HG02973 (cell line): ENCODE measurements at regions not wholly inside any gene's neighbourhood (a gene's known extent, or its start where the extent isn't known, plus 50 kb on each side); places are given as distances from the start of the nearest gene placed in this dataset.

ENCODE experiments used
- ATAC-seq: cut with Tn5 transposase; IDR thresholded peaks from one replicate; pipeline ENCODE4 v1.9.1; 2021; ENCODE audit warnings: moderate library complexity; ENCODE audit not compliant: unreplicated experiment

DNA sequence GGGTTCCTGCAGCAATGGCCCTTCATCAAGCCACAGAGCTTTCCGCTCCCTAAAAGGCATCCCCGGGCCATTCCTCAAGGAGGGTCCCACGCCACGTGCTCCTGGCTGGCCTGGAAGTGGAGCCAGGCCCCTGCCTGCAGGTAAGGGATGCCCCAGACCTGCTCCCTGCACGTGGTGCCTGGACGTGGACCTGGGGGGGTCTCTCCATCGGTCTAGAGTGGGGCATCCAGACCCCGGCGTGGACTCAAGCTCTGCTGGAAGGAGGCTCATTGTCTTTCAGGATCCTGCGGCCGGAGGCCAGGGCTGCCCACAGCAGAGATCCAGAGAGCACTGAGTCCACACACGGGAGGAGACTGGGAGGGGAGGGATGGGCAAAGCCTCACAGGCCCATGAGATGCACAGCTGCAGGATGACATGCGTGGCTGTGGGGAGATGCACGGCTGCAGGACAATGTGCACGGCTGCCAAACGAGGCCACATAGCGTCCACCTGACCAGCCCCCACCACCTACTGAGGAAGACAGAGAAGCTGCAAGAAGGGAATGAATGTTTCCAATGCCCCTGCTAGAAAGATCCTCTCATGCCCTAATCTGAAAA, 236.7 kb downstream of the BRD1 start:
- no peak for ATAC-seq

DNA sequence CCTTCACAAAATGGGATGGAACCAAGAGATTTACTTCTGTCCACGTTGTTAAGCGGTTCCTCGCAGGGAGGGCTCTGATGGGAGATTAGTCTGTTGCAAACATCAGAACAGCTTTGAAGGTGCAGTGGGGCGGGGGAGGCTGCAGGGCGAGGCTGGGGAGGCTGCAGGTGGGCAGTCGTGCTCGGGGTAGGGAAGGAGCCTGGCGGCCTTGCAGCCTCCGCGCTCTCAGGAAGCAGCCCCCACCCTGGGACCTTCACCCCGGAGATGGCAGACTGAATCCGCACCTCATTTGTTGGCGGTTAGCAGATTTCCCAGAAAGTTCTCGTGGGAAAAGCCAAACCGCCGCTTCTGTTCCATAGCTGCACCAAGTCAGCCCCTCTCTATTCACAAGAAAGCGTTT, 237.3 kb downstream of the BRD1 start:
- no peak for ATAC-seq

DNA sequence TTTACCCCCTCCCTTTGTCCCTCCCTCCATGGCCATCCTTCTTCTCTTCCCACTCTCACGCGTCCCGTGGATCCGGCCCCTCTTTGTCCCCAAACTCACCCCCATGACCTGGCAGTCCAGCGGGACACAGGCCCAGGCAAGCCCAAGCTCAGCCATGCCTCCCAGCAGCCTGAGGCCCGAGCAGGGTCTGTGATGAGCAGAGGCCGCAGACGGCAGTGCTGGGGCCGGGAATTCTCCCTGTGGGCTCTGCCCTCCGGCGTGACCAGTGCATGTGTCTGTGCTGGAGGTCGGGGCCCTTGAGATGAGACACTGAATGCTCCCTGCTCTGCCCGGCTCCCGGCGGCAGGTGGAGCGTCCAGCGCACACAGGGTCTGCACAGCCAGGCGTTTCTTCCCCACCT, 237.9 kb downstream of the BRD1 start:
- ATAC-seq: no peak

DNA sequence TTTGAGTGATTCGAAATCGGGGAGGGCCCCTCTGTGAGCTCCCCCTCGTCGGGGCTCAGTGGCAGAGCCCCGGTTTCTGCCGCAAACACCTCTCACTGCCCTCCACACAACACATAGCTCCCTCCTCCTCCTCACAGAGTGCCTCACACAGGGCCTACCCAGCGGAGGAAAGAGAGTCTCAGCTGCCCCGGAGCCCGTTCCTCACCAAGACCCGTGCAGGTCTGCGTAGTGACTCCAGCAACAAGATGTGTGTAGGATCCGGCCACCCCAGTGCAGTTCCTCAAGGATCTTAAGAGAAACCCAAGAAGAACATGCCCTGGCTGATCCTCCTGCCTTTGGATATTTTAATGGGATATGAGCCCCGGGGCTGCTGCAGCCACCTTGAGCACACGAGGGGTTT, 238.4 kb downstream of the BRD1 start:
- ATAC-seq: no peak

DNA sequence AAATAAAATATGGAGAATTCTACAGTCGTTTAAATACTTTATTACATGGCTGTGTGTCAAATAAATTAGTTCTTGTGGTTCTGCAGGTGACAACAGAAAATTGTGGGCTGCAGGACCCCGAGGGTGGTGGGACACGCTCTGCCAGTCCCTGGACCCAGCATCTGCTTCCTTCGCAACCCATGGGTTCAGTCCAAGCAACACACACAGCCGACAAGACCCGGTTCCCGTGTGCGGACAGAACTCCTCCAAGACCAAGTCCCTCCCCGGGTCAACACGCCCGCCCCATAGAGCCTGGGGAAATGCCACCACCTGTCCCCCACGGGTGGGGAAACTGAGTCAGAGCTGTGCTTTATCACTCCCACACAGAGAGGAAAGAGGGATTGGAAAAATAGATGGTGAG, 238.9 kb downstream of the BRD1 start:
- ATAC-seq: no peak

DNA sequence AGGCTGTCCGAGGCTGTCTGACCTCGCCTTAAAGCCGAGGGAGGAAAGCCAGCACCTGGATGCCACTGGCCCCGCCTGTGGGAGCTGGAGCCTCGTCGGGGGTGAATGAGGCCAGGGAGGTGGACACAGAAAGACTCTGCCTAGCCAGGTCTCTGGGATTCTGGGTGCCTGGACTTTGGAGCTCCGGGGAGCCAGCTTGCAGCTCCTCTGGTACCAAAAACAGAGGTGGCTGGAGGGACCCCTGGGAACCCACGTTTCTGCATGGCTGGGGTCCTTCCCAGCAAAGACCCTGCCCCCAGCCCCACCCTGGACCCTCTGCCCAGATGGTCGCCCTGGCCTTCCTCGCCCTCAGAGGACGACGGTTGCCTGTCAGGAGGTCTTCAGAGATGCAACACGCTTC, 239.7 kb downstream of the BRD1 start:
- no peak for ATAC-seq

DNA sequence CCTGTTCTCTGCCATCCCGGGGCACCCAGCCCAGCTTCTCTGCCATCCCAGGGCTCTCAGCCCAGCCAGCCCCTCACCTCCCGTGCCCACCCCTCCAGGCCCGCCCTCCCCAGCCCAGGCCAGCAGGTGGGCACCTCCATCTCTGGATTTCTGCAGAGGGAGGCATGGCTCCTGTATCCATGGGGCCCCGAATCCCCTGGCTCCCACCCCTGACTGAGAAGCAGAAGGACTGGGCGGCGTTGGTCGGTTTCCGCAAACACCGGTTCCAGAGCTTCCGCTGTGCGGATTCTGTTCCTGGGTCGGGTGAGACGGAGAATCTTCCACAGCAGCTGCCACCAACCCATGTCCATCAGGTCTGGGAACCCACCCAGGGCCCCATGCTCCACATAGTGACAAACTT, 240.3 kb downstream of the BRD1 start:
- no peak for ATAC-seq

DNA sequence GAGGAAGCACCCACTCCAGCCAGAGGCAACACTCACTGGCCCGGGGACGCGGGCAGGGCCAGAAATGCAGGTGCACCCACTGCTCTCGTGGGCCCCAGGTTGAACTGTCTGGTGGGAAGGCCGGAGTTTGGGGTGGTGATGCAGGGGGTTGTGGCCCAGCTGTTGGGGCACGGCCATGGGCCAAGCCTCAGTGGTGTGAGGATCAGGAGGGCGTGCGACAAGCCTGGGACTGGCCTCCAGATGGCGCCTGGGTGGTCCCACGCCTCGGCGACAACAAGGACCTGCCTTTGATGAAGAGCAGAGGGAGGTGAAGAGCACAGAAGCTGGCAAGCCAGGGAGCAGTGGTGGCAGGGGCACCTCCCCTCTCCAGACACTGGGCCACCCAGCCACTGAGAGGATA, 240.8 kb downstream of the BRD1 start:
- no peak for ATAC-seq

DNA sequence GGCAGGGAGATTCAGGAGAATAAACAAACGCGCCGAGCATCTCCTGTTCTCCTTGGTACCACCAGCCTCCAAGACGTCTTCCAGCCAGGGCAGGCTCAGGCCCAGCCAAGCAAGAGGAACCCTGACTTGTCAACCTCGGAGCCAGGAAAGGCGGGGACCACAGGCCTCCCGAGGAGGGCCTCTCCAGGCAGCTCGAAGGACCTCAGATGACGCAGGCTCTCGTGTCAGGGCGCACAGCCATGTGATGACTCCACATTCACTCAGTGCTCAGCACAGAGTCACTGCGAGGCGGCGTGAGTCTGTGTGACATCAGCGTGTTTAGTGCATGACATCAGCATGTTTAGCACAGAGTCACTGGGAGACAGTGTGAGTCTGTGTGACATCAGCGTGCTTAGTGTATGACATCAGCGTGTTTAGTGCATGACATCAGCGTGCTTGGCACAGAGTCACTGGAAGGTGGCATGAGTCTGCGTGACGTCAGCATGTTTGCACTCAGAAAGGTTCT, 241.4 kb downstream of the BRD1 start:
- ATAC-seq: no peak

DNA sequence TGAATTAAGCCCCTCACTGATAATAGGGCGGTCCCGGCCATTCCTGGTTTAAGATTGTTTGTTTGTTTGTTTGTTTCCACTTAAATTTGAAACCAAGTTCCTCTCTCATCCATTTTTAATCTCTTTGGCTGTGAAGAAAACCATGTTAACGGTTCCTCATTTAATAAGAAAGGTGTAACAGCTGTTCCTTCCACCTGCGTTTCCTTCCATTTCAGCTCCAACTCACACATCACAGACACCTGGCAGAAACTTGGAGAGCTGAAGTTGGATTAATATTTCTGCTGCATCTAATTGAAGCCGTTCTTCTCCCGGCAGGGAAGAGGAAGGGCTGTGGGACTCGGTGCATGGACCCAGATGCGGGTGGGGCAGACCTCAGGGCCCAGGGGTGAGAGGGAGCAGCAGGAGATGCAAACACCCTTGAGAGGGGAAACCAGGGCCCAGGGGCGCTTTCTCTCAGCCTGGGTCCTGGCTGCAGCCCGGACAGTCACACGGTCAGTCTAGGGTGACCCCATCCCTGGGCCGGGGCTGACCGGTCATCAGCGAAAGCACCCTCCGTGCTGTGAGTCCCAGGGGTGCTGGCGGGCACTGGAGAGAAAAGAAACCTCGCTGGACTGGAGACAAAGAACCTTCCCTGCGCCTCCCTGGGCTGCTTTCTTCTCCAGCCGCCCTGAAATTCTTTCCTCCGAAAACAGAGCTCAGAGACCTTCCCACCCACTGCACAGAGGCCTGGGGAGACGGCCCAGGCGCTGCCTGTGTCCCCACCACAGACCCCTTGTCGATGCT, 242.0 kb downstream of the BRD1 start:
- no peak for ATAC-seq

DNA sequence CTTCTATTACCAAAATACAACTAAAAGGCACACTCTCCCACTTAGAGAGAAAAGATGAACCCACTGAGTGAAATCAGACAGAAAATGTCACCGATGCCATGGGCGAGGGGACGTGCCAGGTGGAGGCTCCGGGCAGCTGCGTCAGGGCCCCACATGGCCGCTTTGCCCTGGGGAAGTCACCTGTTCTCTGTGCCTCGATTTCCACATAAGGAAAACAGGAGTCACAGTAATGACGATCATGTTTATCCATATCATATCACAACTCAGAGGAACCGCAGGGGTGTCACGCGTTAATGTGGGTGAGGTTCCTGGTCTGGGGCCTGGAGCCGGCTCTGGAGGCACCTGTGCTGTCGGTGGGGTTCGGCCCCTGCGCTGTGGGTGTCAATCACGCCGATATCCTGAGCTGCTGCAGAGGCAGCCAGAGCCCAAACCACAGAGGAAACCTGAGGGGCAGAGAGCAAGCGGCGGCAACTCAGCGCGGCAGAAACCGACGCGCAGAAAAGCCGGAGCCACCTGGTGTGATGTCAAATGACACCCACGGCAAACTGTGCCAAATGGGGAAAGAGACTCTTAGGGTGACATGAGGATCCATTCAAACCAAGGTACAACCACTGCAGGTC, 243.7 kb downstream of the BRD1 start:
- ATAC-seq: no peak

DNA sequence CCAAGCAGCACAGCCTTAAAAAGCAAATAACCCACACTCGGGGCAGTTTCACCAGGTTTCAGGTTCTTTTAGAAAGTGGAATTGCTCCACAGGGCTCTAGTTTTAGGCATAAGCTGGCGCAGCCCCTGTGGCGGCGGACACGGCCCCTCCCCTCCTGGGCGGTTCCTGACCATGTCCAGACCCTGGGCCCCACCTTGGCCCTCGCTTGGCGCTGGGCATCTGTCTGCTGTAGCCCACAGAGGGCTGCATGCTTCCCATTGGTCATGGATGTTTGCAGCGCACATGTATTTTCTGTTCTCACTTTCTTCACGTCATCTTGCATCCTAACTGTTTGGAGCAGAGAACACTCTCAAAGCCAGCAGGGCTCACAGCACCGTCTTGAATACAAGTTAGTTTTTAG, 244.3 kb downstream of the BRD1 start:
- no peak for ATAC-seq

DNA sequence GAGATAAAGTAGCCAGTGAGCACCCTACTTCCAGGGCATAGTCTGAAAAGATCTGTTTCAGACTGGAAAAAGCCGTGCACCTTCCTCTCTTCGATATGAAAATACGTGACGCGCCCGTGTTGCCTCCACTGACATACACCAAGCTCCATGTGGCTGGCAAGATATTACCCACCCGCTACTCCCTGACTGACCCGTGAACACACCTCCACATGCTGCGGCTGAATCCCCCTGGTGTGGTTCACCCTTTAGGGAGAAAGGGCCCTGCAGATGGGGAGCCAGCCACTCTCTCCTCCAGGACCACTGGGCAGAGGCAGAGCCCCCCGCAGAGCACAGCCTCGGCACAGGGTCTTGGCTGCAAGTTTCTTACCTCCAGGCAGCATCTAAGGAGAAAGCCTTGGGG, 245.0 kb downstream of the BRD1 start:
- ATAC-seq: no peak

DNA sequence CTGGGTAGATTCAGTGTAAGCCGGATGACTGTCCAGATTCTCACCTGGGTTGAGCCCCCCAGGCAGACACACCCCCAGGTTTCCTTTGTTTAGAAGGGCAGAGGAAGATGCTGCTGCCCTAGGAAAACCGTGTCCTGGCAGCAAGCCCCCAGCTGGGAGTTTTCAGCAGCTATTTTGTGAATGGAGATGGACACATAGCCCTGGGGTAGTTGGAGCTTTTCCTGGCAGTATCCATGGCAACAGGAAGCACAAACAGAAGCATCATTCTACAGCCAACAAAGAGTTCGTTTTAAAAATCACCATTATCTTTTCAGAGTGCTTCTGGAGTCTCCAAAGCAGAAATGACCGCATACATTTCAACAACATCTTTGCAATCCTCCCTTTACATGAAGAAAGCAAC, 245.5 kb downstream of the BRD1 start:
- no peak for ATAC-seq

DNA sequence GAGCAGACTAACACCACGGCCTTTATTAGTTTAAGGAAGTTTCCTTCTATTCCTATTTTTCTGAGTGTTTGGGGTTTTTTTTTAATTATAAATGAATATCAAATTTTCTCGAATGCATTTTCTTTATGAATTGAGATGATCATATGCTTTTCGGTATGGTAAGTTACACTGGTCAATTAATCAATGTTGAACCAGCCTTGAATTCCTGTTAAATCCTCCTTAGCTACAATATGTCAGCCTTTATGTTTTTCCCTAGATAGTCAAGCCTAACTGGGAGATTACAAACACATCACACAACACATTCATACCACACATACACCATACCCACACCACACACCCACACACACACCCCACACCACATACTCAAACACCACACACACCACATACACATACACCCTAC, 247.6 kb downstream of the BRD1 start:
- no peak for ATAC-seq

DNA sequence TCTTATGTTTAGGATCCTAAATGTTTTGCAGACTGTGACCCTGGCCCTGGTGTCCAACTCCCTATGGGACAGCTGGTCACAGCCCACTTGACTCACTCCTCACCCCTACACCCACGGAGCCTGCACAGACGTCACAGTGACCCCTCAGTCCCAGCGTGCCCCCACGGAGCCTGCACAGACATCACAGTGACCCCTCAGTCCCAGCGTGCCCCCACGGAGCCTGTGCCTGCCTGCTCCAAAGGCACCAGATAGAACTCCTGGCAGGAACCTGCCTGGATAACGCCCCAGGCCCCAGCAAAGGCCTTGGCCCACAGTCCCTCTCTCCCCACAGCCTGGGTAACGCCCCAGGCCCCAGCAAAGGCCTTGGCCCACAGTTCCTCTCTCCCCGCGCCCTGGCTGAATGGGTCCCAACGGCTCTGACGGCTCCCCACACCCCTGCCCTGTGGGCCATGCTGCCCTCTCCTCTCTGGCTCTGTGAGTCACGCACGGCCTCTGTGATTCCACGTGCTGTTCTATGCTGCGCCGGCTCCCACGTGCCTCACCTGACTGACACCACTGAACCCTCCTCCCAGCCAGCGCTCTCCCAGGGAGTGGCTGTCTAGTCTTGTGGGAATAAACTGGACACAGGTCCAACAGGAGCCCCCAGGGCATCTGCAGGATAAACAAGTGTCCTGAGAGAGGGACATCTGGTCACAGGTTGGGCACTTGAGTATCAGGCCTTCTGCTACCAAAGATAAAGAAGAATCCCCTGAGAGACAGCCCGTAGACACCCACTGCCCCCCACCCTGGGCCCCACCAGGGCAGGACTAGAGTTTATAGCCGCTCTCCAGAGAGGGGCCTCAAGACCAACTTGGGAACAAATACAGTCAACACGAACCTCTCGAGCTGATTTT, 250.3 kb downstream of the BRD1 start:
- no peak for ATAC-seq

DNA sequence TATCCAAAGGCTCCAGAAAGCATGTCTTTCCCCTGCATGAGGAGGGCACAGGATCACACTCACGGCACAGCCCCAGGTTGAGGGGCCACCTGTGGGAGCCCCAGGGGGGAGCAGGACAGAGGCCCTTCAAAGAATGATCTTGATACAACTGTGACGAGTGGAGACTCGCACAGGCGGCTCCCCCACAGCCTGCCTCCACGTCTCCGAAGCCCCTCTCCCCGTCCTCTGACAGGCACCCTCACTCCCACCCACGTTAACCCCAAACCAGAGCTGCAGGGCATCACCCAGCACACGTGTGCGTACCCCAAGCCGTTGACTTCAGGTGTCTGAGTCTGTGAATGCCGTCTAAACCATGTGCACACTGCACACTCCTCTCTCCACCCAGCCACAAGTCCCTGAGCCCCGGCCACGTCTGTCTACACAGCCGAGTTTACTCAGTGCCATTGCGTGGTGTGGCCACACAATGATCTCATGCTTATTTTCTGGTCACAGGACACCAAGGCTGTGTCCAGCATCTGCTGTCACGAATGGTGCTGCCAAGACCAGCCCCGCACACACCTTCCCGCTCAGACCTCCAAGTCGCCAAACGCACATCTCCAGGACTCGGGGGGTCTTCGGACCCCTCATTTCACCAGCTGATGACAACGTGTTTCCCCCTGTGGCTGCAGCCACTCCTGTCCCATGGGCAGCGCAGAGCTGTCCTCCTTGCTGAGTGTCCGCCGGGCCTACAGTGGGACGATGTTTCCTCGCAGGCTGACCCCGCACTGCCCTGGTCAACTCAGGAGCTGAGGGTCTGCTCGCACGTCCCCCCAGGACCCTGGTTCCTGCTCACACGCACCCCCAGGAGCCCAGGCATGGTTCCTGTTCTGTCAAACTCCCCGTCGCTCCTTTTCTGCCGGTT, 251.2 kb downstream of the BRD1 start:
- ATAC-seq: no peak

DNA sequence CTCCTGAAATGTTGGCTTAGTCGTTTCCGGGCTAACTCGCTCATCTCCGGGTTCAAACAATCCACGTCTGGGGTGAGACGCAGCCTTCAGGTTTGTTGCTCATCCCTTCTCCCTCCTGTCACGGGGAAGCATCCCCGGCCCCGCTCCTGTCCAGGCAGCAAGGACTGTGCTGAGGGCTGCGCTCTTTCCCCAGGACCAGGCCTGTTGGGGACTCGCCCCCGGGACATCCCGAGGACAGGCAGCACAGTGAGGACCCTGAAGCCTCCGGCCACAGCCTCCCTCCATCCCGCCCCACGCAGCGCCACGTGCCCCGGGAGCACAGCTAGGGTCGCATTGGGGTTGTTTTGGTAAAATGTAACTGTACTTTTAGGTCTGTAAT, 252.0 kb downstream of the BRD1 start:
- ATAC-seq: no peak

DNA sequence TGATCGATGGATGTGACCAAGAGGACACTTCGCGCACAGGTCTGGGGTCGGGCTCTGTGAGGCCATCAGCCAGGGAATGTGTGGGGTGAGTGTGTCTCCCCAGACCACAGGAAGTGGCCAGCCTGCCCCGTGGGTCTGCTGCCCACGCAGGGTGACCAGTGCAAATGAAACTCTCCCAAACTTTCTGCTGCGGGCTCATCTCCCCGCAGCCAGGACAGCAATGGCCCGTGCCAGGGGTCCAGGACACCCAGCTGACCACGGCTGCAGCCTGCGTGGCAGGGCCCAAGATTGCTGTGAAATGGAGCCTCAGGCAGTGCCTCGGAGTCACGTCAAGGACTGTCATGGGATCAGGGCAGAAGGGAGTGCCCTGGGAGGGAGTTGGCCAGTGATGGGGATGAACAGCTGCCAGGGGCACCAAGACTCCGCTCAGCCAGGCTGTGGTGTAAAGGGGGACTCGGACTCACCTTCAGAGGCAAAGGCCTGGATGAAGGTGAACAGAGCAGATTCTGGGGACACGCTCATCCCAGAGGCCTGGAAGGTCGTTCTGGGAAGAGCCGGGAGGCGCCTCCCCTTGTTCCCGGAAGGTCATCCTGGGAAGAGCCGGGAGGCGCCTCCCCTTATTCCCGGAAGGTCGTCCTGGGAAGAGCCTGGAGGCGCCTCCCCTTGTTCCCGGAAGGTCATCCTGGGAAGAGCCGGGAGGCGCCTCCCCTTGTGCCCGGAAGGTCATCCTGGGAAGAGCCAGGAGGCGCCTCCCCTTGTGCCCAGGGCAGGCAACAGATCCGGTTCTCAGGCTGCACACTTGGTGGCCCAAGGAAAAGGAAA, 252.6 kb downstream of the BRD1 start:
- no peak for ATAC-seq
